OCI-LY7 (cell line): ENCODE measurements at regions not wholly inside any gene's neighbourhood (a gene's known extent, or its start where the extent isn't known, plus 50 kb on each side); places are given as distances from the start of the nearest gene placed in this dataset.

Source experiments
- EZH2phosphoT487 ChIP-seq: fragments of 200-600 bp; sonication (generic); IDR thresholded peaks from 2 replicates; pipeline ENCODE4 v1.6.1; 2018; ENCODE audit warnings: low read depth, borderline replicate concordance, mild to moderate bottlenecking, mixed run types, antibody characterized with exemption, low read length, moderate library complexity, mixed read lengths
- TF ChIP-seq, protein P1 (sequence below): fragments of 200-600 bp; sonication (generic); conservative IDR thresholded peaks from 2 replicates; pipeline ENCODE4 v1.5.1; 2014; ENCODE audit warnings: mild to moderate bottlenecking, antibody characterized with exemption, low read length, moderate library complexity, mixed read lengths

DNA sequence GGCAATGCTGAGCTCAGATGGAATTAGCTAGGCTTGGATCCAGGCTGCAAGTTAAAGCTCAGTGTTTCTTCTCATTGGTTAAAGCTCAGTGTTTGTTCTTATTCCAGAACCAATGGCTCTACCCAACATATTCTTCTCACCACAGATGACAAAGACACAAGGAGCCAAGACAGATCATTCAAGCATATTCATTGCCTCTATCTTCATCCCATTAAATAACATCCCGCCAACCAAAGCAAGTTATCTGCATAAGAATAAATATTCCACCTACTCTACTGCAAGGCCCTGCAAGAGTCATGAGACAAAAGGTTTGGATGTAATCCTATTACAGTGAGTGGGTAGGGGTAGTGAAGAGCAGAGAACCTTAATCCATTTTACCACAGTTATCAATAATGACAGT, 766.5 kb downstream of the C4orf33 start:
- TF ChIP-seq, protein P1, sequence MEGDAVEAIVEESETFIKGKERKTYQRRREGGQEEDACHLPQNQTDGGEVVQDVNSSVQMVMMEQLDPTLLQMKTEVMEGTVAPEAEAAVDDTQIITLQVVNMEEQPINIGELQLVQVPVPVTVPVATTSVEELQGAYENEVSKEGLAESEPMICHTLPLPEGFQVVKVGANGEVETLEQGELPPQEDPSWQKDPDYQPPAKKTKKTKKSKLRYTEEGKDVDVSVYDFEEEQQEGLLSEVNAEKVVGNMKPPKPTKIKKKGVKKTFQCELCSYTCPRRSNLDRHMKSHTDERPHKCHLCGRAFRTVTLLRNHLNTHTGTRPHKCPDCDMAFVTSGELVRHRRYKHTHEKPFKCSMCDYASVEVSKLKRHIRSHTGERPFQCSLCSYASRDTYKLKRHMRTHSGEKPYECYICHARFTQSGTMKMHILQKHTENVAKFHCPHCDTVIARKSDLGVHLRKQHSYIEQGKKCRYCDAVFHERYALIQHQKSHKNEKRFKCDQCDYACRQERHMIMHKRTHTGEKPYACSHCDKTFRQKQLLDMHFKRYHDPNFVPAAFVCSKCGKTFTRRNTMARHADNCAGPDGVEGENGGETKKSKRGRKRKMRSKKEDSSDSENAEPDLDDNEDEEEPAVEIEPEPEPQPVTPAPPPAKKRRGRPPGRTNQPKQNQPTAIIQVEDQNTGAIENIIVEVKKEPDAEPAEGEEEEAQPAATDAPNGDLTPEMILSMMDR, result no peak
- TF ChIP-seq EZH2phosphoT487, result no peak
